NCI-H1436 (cell line): ENCODE measurements at regions not wholly inside any gene's neighbourhood (a gene's known extent, or its start where the extent isn't known, plus 50 kb on each side); places are given as distances from the start of the nearest gene placed in this dataset.
"Not testable (repeated sequence)": the region's sequence is repeated elsewhere in the genome, so short reads cannot be mapped to it uniquely, and the experiment has no call there.

ENCODE experiments used
- DNase-seq: peaks from one replicate; lab custom pipeline; 2025; lab: John Stamatoyannopoulos, UW

- DNase-seq = no peak
Measured at GRCh38 chr1:104463126-104463697, 713.5 kb downstream of the AMY1C start.

GRCh38 chr1:104466068-104466467, 716.4 kb downstream of the AMY1C start:
- no peak for DNase-seq

- no peak for DNase-seq
Measured at GRCh38 chr1:104467590-104467989, 717.9 kb downstream of the AMY1C start.

- no peak for DNase-seq
Measured at GRCh38 chr1:104468282-104468681, 718.6 kb downstream of the AMY1C start.

GRCh38 chr1:104476126-104476525, 726.4 kb downstream of the AMY1C start:
- no peak for DNase-seq

GRCh38 chr1:104488296-104489015, 738.8 kb downstream of the AMY1C start:
- DNase-seq = no peak

GRCh38 chr1:104526158-104526795, 776.6 kb downstream of the AMY1C start:
- DNase-seq = no peak

GRCh38 chr1:104531990-104532389, 782.3 kb downstream of the AMY1C start:
- no peak for DNase-seq

GRCh38 chr1:104574620-104575019, 824.9 kb downstream of the AMY1C start:
- DNase-seq = no peak

GRCh38 chr1:104592926-104593325, 843.2 kb downstream of the AMY1C start:
- no peak for DNase-seq

GRCh38 chr1:104593413-104594187, 843.9 kb downstream of the AMY1C start:
- DNase-seq = no peak

GRCh38 chr1:104617474-104617873, 867.8 kb downstream of the AMY1C start:
- DNase-seq = no peak

- DNase-seq = no peak
Measured at GRCh38 chr1:104621221-104621620, 871.5 kb downstream of the AMY1C start.

- no peak for DNase-seq
Measured at GRCh38 chr1:104624538-104624937, 874.8 kb downstream of the AMY1C start.

GRCh38 chr1:104629589-104629988, 879.9 kb downstream of the AMY1C start:
- no peak for DNase-seq

- no peak for DNase-seq
Measured at GRCh38 chr1:104630567-104631149, 881.0 kb downstream of the AMY1C start.

- no peak for DNase-seq
Measured at GRCh38 chr1:104636581-104636980, 886.9 kb downstream of the AMY1C start.

GRCh38 chr1:104646233-104646632, 896.5 kb downstream of the AMY1C start:
- DNase-seq = no peak

- peak; percentile 57 for DNase-seq
Measured at GRCh38 chr1:104648269-104648691, 898.6 kb downstream of the AMY1C start.

GRCh38 chr1:104664374-104664773, 914.7 kb downstream of the AMY1C start:
- DNase-seq = not testable (repeated sequence)

GRCh38 chr1:104665300-104665699, 915.6 kb downstream of the AMY1C start:
- DNase-seq = no peak

- no peak for DNase-seq
Measured at GRCh38 chr1:104671684-104672353, 922.1 kb downstream of the AMY1C start.
